SU-DHL-6 (cell line): ENCODE measurements at regions not wholly inside any gene's neighbourhood (a gene's known extent, or its start where the extent isn't known, plus 50 kb on each side); places are given as distances from the start of the nearest gene placed in this dataset.

Experiments used
- EZH2phosphoT487 ChIP-seq: fragments of 200-600 bp; sonication (generic), shearing (Covaris generic); conservative IDR thresholded peaks from 2 replicates; pipeline ENCODE4 v1.6.1; 2018; ENCODE audit warnings: mild to moderate bottlenecking, antibody characterized with exemption, low read length, moderate library complexity, mixed read lengths
- TF ChIP-seq, protein P1 (sequence below): fragments of 200-600 bp; sonication (generic); IDR thresholded peaks from one replicate; pipeline ENCODE4 v1.5.1; 2017; ENCODE audit warnings: antibody characterized with exemption, mild to moderate bottlenecking, low read length, moderate library complexity; ENCODE audit not compliant: insufficient read depth, poor library complexity, severe bottlenecking

GRCh38 chr5:57938174-57938557, 455.6 kb upstream of the ACTBL2 start:
- TF ChIP-seq, protein P1, sequence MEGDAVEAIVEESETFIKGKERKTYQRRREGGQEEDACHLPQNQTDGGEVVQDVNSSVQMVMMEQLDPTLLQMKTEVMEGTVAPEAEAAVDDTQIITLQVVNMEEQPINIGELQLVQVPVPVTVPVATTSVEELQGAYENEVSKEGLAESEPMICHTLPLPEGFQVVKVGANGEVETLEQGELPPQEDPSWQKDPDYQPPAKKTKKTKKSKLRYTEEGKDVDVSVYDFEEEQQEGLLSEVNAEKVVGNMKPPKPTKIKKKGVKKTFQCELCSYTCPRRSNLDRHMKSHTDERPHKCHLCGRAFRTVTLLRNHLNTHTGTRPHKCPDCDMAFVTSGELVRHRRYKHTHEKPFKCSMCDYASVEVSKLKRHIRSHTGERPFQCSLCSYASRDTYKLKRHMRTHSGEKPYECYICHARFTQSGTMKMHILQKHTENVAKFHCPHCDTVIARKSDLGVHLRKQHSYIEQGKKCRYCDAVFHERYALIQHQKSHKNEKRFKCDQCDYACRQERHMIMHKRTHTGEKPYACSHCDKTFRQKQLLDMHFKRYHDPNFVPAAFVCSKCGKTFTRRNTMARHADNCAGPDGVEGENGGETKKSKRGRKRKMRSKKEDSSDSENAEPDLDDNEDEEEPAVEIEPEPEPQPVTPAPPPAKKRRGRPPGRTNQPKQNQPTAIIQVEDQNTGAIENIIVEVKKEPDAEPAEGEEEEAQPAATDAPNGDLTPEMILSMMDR: no peak
- no peak for TF ChIP-seq EZH2phosphoT487
